ENCODE measurements at regions not wholly inside any gene's neighbourhood (a gene's known extent, or its start where the extent isn't known, plus 50 kb on each side); places are given as distances from the start of the nearest gene placed in this dataset.

GRCh38 chr14:53456931-53457330 lies 303.8 kb upstream of the DDHD1 start:
- Histone ChIP-seq H3K36me3 (no peaks in the 10 kb centered on the region), H3K4me1 (no peaks in the 10 kb centered on the region), H3K27ac (no peak overlapping the region), H3K9me3 (no peaks in the 10 kb centered on the region), H3K4me3 (no peak overlapping the region), H3K27me3 (no peaks in the 10 kb centered on the region)
- no peak for DNase-seq (ENCODE audit: low spot score in 2 of 2)
- 72 to 74% methylated on average over 1 of the region's 1 CpG for WGBS, 2 donors
- TF ChIP-seq EP300 (IDR thresholded peaks at IDR 0.05) (no peak), CTCF (IDR thresholded peaks at IDR 0.05) (no peak), POLR2A (IDR thresholded peaks at IDR 0.05) (no peak)

- Histone ChIP-seq H3K36me3 (no peaks in the 10 kb centered on the region), H3K27me3 (no peaks in the 10 kb centered on the region), H3K27ac (no peak overlapping the region), H3K4me1 (no peaks in the 10 kb centered on the region), H3K4me3 (no peak overlapping the region), H3K9me3 (no peaks in the 10 kb centered on the region)
- WGBS, 2 donors: 87% methylated on average over 4 of the region's 4 CpGs
- no peak for DNase-seq (ENCODE audit: low spot score in 2 of 2)
- no peak for TF ChIP-seq CTCF (IDR thresholded peaks at IDR 0.05)
- no peak for TF ChIP-seq POLR2A (IDR thresholded peaks at IDR 0.05)
- no peak for TF ChIP-seq EP300 (IDR thresholded peaks at IDR 0.05)
These were observed 299.0 kb upstream of the DDHD1 start for GRCh38 chr14:53452005-53452673.

- Histone ChIP-seq H3K27ac (no peak overlapping the region), H3K9me3 (no peaks in the 10 kb centered on the region), H3K4me3 (no peak overlapping the region), H3K27me3 (no peaks in the 10 kb centered on the region), H3K4me1 (no peaks in the 10 kb centered on the region), H3K36me3 (no peaks in the 10 kb centered on the region)
- DNase-seq (ENCODE audit: low spot score in 2 of 2): no peak
- WGBS, 2 donors: 65 to 66% methylated on average over 3 of the region's 3 CpGs
- TF ChIP-seq CTCF (IDR thresholded peaks at IDR 0.05) (no peak), POLR2A (IDR thresholded peaks at IDR 0.05) (no peak), EP300 (IDR thresholded peaks at IDR 0.05) (no peak)
These were observed 297.7 kb upstream of the DDHD1 start for GRCh38 chr14:53450871-53451270.

- H3K4me3 ChIP-seq: no peak overlapping the region
- no peaks in the 10 kb centered on the region for H3K36me3 ChIP-seq
- no peak overlapping the region for H3K27ac ChIP-seq
- H3K4me1 ChIP-seq: no peaks in the 10 kb centered on the region
- TF ChIP-seq POLR2A (IDR thresholded peaks at IDR 0.05): no peak
- TF ChIP-seq EP300 (IDR thresholded peaks at IDR 0.05): no peak
- no peak for TF ChIP-seq CTCF (IDR thresholded peaks at IDR 0.05)
- 81 to 89% methylated on average over 2 of the region's 2 CpGs for WGBS, 2 donors
- DNase-seq (ENCODE audit: low spot score in 2 of 2): no peak
- no peaks in the 10 kb centered on the region for H3K27me3 ChIP-seq
- H3K9me3 ChIP-seq: no peaks in the 10 kb centered on the region
These were observed 295.6 kb upstream of the DDHD1 start for GRCh38 chr14:53448682-53449081.

GRCh38 chr14:53444677-53445312 lies 291.7 kb upstream of the DDHD1 start:
- no peak for DNase-seq (ENCODE audit: low spot score in 2 of 2)
- WGBS, 2 donors: 88 to 92% methylated on average over 5 of the region's 5 CpGs
- no peaks in the 10 kb centered on the region for H3K4me1 ChIP-seq
- no peaks in the 10 kb centered on the region for H3K27me3 ChIP-seq
- no peak overlapping the region for H3K4me3 ChIP-seq
- H3K36me3 ChIP-seq: no peaks in the 10 kb centered on the region
- H3K9me3 ChIP-seq: no peaks in the 10 kb centered on the region
- H3K27ac ChIP-seq: no peak overlapping the region
- no peak for TF ChIP-seq POLR2A (IDR thresholded peaks at IDR 0.05)
- TF ChIP-seq CTCF (IDR thresholded peaks at IDR 0.05): no peak
- TF ChIP-seq EP300 (IDR thresholded peaks at IDR 0.05): no peak
